ENCODE measurements at regions not wholly inside any gene's neighbourhood (a gene's known extent, or its start where the extent isn't known, plus 50 kb on each side); places are given as distances from the start of the nearest gene placed in this dataset.

- Histone ChIP-seq H3K36me3 (ENCODE audit: control insufficient read depth, insufficient read depth, low read length) (no peaks in the 10 kb centered on the region), H3K9me3 (ENCODE audit: control insufficient read depth, low read length) (no peaks in the 10 kb centered on the region), H3K4me1 (ENCODE audit: control insufficient read depth, insufficient read depth, low read length) (no peaks in the 10 kb centered on the region), H3K9ac (ENCODE audit: extremely low read depth, low read length, poor library complexity, severe bottlenecking) (no peak overlapping the region), H3K27ac (ENCODE audit: low read depth, low read length) (no peak overlapping the region), H3K4me3 (ENCODE audit: low read length) (no peak overlapping the region), H3K27me3 (ENCODE audit: control insufficient read depth, insufficient read depth, low read length, poor library complexity, severe bottlenecking) (no peaks in the 10 kb centered on the region)
- Mint-ChIP-seq H3K36me3 (ENCODE audit: low read depth) (no peaks in the 10 kb centered on the region), H3K4me1 (peaks cover 12% of the 10 kb centered on the region), H3K4me3 (no peak overlapping the region), H3K27ac (no peak overlapping the region), H3K27me3 (ENCODE audit: insufficient read depth) (peaks cover 2% of the 10 kb centered on the region), H3K9me3 (no peaks in the 10 kb centered on the region)
- WGBS, 2 experiments (ENCODE audit: insufficient coverage in 1 of 2, insufficient read length in 1 of 2): 93 to 96% methylated on average over 3 to 6 of the region's 6 CpGs
- peak; percentile 32 for TF ChIP-seq CTCF (conservative IDR thresholded peaks at IDR 0.05)
- no peak for DNase-seq
Observed at GRCh38 chr7:54678763-54679489, 80.1 kb downstream of the SEC61G start.

DNA sequence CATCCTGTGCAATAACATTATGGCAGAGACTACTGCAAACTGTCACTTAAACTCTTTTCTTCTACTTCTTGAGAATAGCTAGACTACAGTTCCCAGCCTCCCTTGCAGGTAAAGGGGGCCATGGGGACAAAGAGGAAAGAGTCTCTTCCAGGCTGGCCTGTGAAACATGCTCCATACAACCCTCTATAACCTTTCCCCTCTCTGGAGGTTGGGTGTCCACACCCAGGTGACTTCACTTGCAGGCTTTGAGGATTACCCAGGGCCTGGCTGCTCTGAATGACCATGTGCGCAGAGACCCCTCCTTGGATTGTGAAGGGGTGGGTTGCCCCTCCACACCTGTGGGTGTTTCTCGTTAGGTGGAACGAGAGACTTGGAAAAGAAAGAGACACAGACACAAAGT is 84.1 kb downstream of the SEC61G start:
- Histone ChIP-seq H3K27me3 (ENCODE audit: control insufficient read depth, insufficient read depth, low read length, poor library complexity, severe bottlenecking) (no peaks in the 10 kb centered on the region), H3K4me3 (ENCODE audit: low read length) (no peak overlapping the region), H3K36me3 (ENCODE audit: control insufficient read depth, insufficient read depth, low read length) (no peaks in the 10 kb centered on the region), H3K9me3 (ENCODE audit: control insufficient read depth, low read length) (no peaks in the 10 kb centered on the region), H3K4me1 (ENCODE audit: control insufficient read depth, insufficient read depth, low read length) (no peaks in the 10 kb centered on the region), H3K27ac (ENCODE audit: low read depth, low read length) (no peak overlapping the region), H3K9ac (ENCODE audit: extremely low read depth, low read length, poor library complexity, severe bottlenecking) (no peak overlapping the region)
- H3K4me1 Mint-ChIP-seq: peaks cover 12% of the 10 kb centered on the region
- H3K27me3 Mint-ChIP-seq (ENCODE audit: insufficient read depth): peaks cover 3% of the 10 kb centered on the region
- 96 to 100% methylated on average over 2 to 3 of the region's 3 CpGs for WGBS, 2 experiments (ENCODE audit: insufficient coverage in 1 of 2, insufficient read length in 1 of 2)
- no peak overlapping the region for H3K27ac Mint-ChIP-seq
- H3K9me3 Mint-ChIP-seq: no peaks in the 10 kb centered on the region
- no peaks in the 10 kb centered on the region for H3K36me3 Mint-ChIP-seq (ENCODE audit: low read depth)
- no peak overlapping the region for H3K4me3 Mint-ChIP-seq
- no peak for DNase-seq
- no peak for TF ChIP-seq CTCF (conservative IDR thresholded peaks at IDR 0.05)

GRCh38 chr7:54672519-54672918 is 86.5 kb downstream of the SEC61G start:
- peaks cover 4% of the 10 kb centered on the region for H3K9me3 Mint-ChIP-seq
- no peaks in the 10 kb centered on the region for H3K36me3 Mint-ChIP-seq (ENCODE audit: low read depth)
- H3K9me3 ChIP-seq (ENCODE audit: control insufficient read depth, low read length): no peaks in the 10 kb centered on the region
- H3K4me3 Mint-ChIP-seq: no peak overlapping the region
- H3K27ac Mint-ChIP-seq: no peak overlapping the region
- H3K36me3 ChIP-seq (ENCODE audit: control insufficient read depth, insufficient read depth, low read length): no peaks in the 10 kb centered on the region
- no peak overlapping the region for H3K9ac ChIP-seq (ENCODE audit: extremely low read depth, low read length, poor library complexity, severe bottlenecking)
- no peaks in the 10 kb centered on the region for H3K27me3 ChIP-seq (ENCODE audit: control insufficient read depth, insufficient read depth, low read length, poor library complexity, severe bottlenecking)
- H3K27me3 Mint-ChIP-seq (ENCODE audit: insufficient read depth): peaks cover 3% of the 10 kb centered on the region
- no peak for TF ChIP-seq CTCF (conservative IDR thresholded peaks at IDR 0.05)
- no peak overlapping the region for H3K27ac ChIP-seq (ENCODE audit: low read depth, low read length)
- H3K4me1 Mint-ChIP-seq: peaks cover 12% of the 10 kb centered on the region
- 93 to 100% methylated on average over 1 to 4 of the region's 4 CpGs for WGBS, 2 experiments (ENCODE audit: insufficient coverage in 1 of 2, insufficient read length in 1 of 2)
- DNase-seq: no peak
- no peaks in the 10 kb centered on the region for H3K4me1 ChIP-seq (ENCODE audit: control insufficient read depth, insufficient read depth, low read length)
- no peak overlapping the region for H3K4me3 ChIP-seq (ENCODE audit: low read length)
